Subcutaneous abdominal adipose tissue (tissue), 5 donors: ENCODE measurements at regions not wholly inside any gene's neighbourhood (a gene's known extent, or its start where the extent isn't known, plus 50 kb on each side); places are given as distances from the start of the nearest gene placed in this dataset.

Experiments
- H3K27ac ChIP-seq: one replicate; pipeline ENCODE4 v1.7.0; 2013; ENCODE audit warnings: low read depth, mild to moderate bottlenecking, inconsistent platforms, low read length, moderate library complexity
- H3K27me3 ChIP-seq, 5 donors: one replicate each; pipeline ENCODE4 v1.7.0; 2013; ENCODE audit warnings: low read length in 5 of 5, inconsistent platforms in 1 of 5; ENCODE audit not compliant: control insufficient read depth in 5 of 5, insufficient read depth in 4 of 5
- H3K36me3 ChIP-seq, 5 donors: one replicate each; pipeline ENCODE4 v1.7.0; 2013; ENCODE audit warnings: low read length in 5 of 5; ENCODE audit not compliant: control insufficient read depth in 5 of 5, insufficient read depth in 5 of 5
- H3K4me1 ChIP-seq, 5 donors: one replicate each; pipeline ENCODE4 v1.7.0; 2013; ENCODE audit warnings: low read length in 5 of 5, mild to moderate bottlenecking in 3 of 5, moderate library complexity in 1 of 5; ENCODE audit not compliant: control insufficient read depth in 5 of 5, insufficient read depth in 5 of 5
- H3K4me3 ChIP-seq, 5 donors: one replicate each; pipeline ENCODE4 v1.7.0; 2013; ENCODE audit warnings: low read length in 5 of 5, low read depth in 1 of 5
- H3K9ac ChIP-seq, 5 donors: one replicate each; pipeline ENCODE4 v1.7.0; 2013; ENCODE audit warnings: low read length in 5 of 5, mild to moderate bottlenecking in 4 of 5, moderate library complexity in 3 of 5
- H3K9me3 ChIP-seq, 5 donors: one replicate each; pipeline ENCODE4 v1.7.0; 2013; ENCODE audit warnings: low read length in 5 of 5; ENCODE audit not compliant: control insufficient read depth in 5 of 5
- donor health status: healthy.
- donor health status: healthy.
- donor health status: healthy.
- donor health status: healthy.
- donor health status: healthy.

DNA sequence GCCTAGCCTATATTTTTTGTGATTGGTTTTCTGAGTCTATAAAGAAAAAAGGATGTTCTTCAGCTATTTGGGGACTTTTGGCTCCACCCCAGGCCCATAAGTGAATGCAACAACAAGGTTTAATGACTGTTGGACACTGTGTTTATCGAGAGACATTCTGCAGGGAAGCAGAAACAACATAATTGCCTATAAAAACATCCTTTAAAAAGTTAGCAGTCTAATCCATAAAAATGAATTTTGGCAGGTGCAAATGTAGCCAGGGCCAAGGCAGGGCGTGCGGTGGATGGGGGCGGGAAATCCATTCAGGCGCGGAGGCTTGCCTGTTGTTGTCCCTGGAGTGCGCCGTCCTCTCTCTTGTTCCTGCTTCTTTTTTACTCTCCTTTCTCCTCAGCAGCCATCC is 99.3 kb downstream of the PAX1 start:
- Histone ChIP-seq H3K9ac (no peak overlapping the region), H3K4me1 (peaks cover 0 to 5% (median 0%) of the 10 kb centered on the region in 5 donors), H3K27ac (no peak overlapping the region), H3K36me3 (no peaks in the 10 kb centered on the region), H3K4me3 (no peak overlapping the region), H3K27me3 (peaks cover 0 to 3% (median 0%) of the 10 kb centered on the region in 5 donors), H3K9me3 (no peaks in the 10 kb centered on the region)

DNA sequence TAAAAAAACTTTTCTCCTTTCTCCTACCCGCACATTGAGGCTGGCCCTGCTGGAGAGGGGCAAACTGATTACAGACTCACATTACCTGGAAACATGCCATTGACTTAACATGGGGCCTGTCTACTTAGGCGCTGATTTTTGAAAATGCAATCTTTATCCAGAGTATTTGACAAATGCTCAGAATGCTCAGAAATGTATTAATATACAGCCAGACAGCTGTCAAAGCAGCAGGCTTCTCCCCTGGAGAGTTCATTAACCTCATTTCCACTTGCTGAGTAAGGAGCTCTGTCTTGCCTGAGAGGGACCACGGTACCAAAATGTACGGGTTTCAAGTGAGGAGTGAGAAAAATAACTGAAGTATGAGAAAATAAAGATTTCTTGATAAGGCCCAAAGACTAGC is 95.7 kb downstream of the PAX1 start:
- H3K4me1 ChIP-seq: no peaks in the 10 kb centered on the region
- peaks cover 0 to 6% (median 0%) of the 10 kb centered on the region in 5 donors for H3K27me3 ChIP-seq
- H3K27ac ChIP-seq: no peak overlapping the region
- H3K36me3 ChIP-seq: no peaks in the 10 kb centered on the region
- peaks cover 0 to 4% (median 0%) of the 10 kb centered on the region in 5 donors for H3K9me3 ChIP-seq
- no peak overlapping the region for H3K4me3 ChIP-seq
- no peak overlapping the region for H3K9ac ChIP-seq

DNA sequence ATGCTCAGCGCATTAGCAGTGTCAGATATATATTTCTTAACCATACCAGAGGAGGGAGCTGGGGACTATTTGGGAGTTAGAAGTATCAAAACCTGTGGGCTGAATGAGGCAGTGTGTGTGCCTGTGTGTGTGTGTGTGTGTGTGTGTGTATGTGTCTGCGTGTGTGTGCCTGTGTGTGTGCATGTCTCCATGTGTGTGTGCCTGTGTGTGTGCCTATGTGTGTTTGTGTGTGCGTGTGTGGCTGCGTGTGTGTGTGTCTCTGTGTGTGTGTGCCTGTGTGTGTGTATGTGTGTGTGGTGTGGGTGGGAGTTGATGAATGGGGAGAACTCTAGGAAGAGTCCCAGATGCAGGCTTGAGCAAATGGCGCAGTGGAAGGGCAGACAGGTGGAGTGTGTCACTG is 92.9 kb downstream of the PAX1 start:
- peaks cover 0 to 4% (median 0%) of the 10 kb centered on the region in 5 donors for H3K9me3 ChIP-seq
- H3K36me3 ChIP-seq: no peaks in the 10 kb centered on the region
- H3K4me3 ChIP-seq: no peak overlapping the region
- H3K9ac ChIP-seq: no peak overlapping the region
- H3K27me3 ChIP-seq: peaks cover 0 to 9% (median 4%) of the 10 kb centered on the region in 5 donors
- no peaks in the 10 kb centered on the region for H3K4me1 ChIP-seq
- no peak overlapping the region for H3K27ac ChIP-seq

DNA sequence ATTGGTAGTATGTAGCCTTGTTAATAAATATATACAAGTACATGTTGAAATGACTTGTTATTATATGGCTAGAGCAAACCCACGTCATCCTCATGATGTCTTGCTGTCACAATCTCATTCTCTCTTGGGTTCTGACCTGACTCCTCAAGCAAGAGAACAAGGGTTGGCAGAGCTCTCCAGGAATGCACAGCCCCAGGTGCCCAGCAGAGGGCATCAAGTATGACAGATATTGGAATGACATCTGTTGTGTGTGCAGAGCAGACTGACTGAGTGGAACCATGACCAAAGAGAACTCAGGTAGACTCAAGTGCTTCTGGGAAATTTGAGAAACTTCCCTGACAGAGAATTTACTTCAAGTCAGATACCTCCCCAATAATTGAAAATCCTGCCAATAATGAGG is 90.6 kb downstream of the PAX1 start:
- H3K9me3 ChIP-seq: peaks cover 0 to 4% (median 0%) of the 10 kb centered on the region in 5 donors
- H3K27me3 ChIP-seq: peaks cover 0 to 12% (median 4%) of the 10 kb centered on the region in 5 donors
- no peaks in the 10 kb centered on the region for H3K36me3 ChIP-seq

DNA sequence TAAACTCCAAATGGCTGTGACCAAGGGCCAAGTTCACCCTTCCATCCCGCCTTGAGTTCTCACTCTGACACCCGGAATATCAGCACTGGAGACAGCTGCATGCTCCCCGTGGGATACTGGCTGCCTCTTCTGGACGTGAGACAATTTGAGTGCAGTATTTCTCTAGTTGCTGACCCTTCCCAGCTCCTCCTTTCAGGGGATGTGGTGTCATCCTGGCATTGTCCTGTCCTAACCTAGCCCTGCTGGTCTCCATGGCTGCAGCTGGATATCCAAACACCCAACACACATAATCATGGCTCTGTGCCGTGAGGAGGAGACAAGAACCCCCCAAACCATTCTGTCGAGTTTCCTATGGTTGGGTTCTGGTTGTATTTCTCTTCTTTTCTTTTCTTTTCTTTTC is 82.6 kb downstream of the PAX1 start:
- peaks cover 0 to 3% (median 0%) of the 10 kb centered on the region in 5 donors for H3K9me3 ChIP-seq
- no peaks in the 10 kb centered on the region for H3K4me1 ChIP-seq
- no peak overlapping the region for H3K9ac ChIP-seq
- H3K27ac ChIP-seq: no peak overlapping the region
- H3K36me3 ChIP-seq: no peaks in the 10 kb centered on the region
- peaks cover 0 to 8% (median 4%) of the 10 kb centered on the region in 5 donors for H3K27me3 ChIP-seq
- H3K4me3 ChIP-seq: no peak overlapping the region

More for the DNA sequence above, 90.6 kb downstream of the PAX1 start:
- no peak overlapping the region for H3K9ac ChIP-seq
- H3K4me1 ChIP-seq: no peaks in the 10 kb centered on the region
- H3K27ac ChIP-seq: no peak overlapping the region
- H3K4me3 ChIP-seq: no peak overlapping the region

DNA sequence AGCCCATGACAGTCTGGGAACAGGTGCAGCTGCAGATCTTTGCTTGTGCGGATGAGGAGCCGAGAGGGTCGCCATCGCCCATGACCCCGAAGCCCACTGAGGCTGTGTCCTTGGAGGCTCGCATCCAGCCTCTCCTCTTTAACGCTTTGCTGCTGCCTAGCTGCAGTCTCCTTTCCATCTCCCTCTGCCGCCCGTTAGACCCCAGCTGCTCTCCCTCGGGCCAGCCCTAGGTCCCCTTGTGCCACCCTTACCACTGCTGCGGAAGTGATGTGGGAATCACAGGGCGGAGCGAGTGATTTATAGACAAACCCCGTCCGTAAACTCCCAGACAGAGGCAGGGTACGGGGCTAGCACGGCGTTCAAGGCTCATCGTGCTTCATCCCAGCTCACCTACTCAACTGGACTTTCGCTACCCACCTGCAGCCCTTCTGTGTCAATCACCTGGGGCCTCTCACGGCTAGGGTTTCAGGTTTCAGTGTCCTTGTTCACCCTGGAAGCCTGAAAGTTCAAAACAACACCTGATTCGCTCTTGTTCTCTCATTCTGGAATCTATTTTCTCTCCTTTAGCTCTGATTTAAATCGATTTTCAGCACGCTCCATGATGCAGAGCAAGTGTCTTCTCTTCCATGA is 76.1 kb downstream of the PAX1 start:
- H3K9ac ChIP-seq: no peak overlapping the region
- no peaks in the 10 kb centered on the region for H3K36me3 ChIP-seq
- no peaks in the 10 kb centered on the region for H3K4me1 ChIP-seq
- H3K27ac ChIP-seq: no peak overlapping the region
- peaks cover 0 to 5% (median 4%) of the 10 kb centered on the region in 5 donors for H3K9me3 ChIP-seq
- peaks cover 0 to 5% (median 0%) of the 10 kb centered on the region in 5 donors for H3K27me3 ChIP-seq
- no peak overlapping the region for H3K4me3 ChIP-seq

DNA sequence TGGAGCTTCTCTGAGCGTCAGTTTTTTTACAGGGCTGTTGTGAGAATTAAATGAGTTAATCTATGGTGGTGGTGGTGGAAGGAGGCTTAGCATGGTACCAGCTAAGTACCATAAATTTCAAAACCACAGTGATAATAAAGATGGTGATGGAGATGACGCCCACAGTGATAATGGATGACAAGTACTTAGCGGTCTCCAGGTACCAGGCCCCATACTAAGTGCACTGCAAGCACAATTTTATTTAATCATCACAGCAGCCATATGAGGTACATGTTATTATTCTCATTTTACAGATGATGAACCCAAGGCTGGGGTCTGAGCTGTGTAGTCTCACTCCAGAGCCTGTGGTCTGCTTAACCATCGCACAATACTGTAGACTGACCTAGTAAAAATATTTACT is 75.1 kb downstream of the PAX1 start:
- peaks cover 0 to 6% (median 0%) of the 10 kb centered on the region in 5 donors for H3K27me3 ChIP-seq
- H3K27ac ChIP-seq: no peak overlapping the region
- H3K4me3 ChIP-seq: no peak overlapping the region
- H3K36me3 ChIP-seq: no peaks in the 10 kb centered on the region
- peaks cover 0 to 5% (median 4%) of the 10 kb centered on the region in 5 donors for H3K9me3 ChIP-seq
- no peaks in the 10 kb centered on the region for H3K4me1 ChIP-seq
- no peak overlapping the region for H3K9ac ChIP-seq
